Osteoblast (primary cell): ENCODE measurements at regions not wholly inside any gene's neighbourhood (a gene's known extent, or its start where the extent isn't known, plus 50 kb on each side); places are given as distances from the start of the nearest gene placed in this dataset.

Experiments used
- DNase-seq: peaks from one replicate; pipeline ENCODE4 v3.0.0; 2011; ENCODE audit warnings: low spot score, mixed read lengths; ENCODE audit not compliant: insufficient read length; ENCODE audit errors: missing footprints
- H2AFZ ChIP-seq: 2 replicates; pipeline ENCODE4 v1.6.0; 2011; ENCODE audit warnings: mild to moderate bottlenecking, low read length
- H3K27ac ChIP-seq: 2 replicates; pipeline ENCODE4 v1.5.1; 2011; ENCODE audit warnings: mild to moderate bottlenecking, low read depth, low read length, moderate library complexity
- H3K27me3 ChIP-seq: 2 replicates; pipeline ENCODE4 v1.6.0; 2012; ENCODE audit warnings: mild to moderate bottlenecking, control low read depth, inconsistent platforms, low read length, moderate library complexity; ENCODE audit not compliant: insufficient read depth
- H3K36me3 ChIP-seq: 2 replicates; pipeline ENCODE4 v1.5.1; 2011; ENCODE audit warnings: mild to moderate bottlenecking, low read length, control low read depth, moderate library complexity; ENCODE audit not compliant: insufficient read depth
- H3K4me1 ChIP-seq: 2 replicates; pipeline ENCODE4 v1.5.1; 2011; ENCODE audit warnings: mild to moderate bottlenecking, low read length, control low read depth, moderate library complexity; ENCODE audit not compliant: insufficient read depth
- H3K4me2 ChIP-seq: 2 replicates; pipeline ENCODE4 v1.6.0; 2011; ENCODE audit warnings: mild to moderate bottlenecking, low read length; ENCODE audit not compliant: insufficient read depth
- H3K4me3 ChIP-seq: fragments of 200-600 bp; sonication (generic); 3 replicates; pipeline ENCODE4 v1.5.1; 2012; ENCODE audit warnings: mild to moderate bottlenecking, low read length, inconsistent platforms; ENCODE audit not compliant: insufficient read depth
- H3K79me2 ChIP-seq: 2 replicates; pipeline ENCODE4 v1.6.0; 2012; ENCODE audit warnings: mild to moderate bottlenecking, low read length, control low read depth, inconsistent platforms; ENCODE audit not compliant: insufficient read depth
- H3K9me3 ChIP-seq: 2 replicates; pipeline ENCODE4 v1.5.1; 2011; ENCODE audit warnings: low read depth, low read length, control low read depth
- H4K20me1 ChIP-seq: 2 replicates; pipeline ENCODE4 v1.6.0; 2012; ENCODE audit warnings: mild to moderate bottlenecking, low read length, control low read depth; ENCODE audit not compliant: insufficient read depth
- TF ChIP-seq, protein P1 (sequence below): IDR thresholded peaks from 2 replicates; pipeline ENCODE4 v1.5.1; 2011; ENCODE audit warnings: mild to moderate bottlenecking, low read depth, low read length, moderate library complexity; ENCODE audit errors: extremely low read depth

- Histone ChIP-seq H3K36me3 (no peaks in the 10 kb centered on the region), H3K4me2 (no peak overlapping the region), H3K27me3 (no peaks in the 10 kb centered on the region), H3K4me3 (no peak overlapping the region), H4K20me1 (no peaks in the 10 kb centered on the region), H3K79me2 (no peaks in the 10 kb centered on the region), H3K27ac (no peak overlapping the region), H2AFZ (no peak overlapping the region), H3K9me3 (no peaks in the 10 kb centered on the region), H3K4me1 (no peaks in the 10 kb centered on the region)
- no peak for DNase-seq
- TF ChIP-seq, protein P1, sequence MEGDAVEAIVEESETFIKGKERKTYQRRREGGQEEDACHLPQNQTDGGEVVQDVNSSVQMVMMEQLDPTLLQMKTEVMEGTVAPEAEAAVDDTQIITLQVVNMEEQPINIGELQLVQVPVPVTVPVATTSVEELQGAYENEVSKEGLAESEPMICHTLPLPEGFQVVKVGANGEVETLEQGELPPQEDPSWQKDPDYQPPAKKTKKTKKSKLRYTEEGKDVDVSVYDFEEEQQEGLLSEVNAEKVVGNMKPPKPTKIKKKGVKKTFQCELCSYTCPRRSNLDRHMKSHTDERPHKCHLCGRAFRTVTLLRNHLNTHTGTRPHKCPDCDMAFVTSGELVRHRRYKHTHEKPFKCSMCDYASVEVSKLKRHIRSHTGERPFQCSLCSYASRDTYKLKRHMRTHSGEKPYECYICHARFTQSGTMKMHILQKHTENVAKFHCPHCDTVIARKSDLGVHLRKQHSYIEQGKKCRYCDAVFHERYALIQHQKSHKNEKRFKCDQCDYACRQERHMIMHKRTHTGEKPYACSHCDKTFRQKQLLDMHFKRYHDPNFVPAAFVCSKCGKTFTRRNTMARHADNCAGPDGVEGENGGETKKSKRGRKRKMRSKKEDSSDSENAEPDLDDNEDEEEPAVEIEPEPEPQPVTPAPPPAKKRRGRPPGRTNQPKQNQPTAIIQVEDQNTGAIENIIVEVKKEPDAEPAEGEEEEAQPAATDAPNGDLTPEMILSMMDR: no peak
These were observed 713.1 kb downstream of the CBLN2 start for GRCh38 chr18:71831039-71831438.

- Histone ChIP-seq H3K4me2 (no peak overlapping the region), H3K4me1 (no peaks in the 10 kb centered on the region), H3K36me3 (no peaks in the 10 kb centered on the region), H3K79me2 (no peaks in the 10 kb centered on the region), H2AFZ (no peak overlapping the region), H3K27me3 (no peaks in the 10 kb centered on the region), H4K20me1 (no peaks in the 10 kb centered on the region), H3K27ac (no peak overlapping the region), H3K4me3 (no peak overlapping the region), H3K9me3 (no peaks in the 10 kb centered on the region)
- no peak for DNase-seq
- TF ChIP-seq, protein P1: no peak
These were observed 716.8 kb downstream of the CBLN2 start for GRCh38 chr18:71827301-71827700.

GRCh38 chr18:71815305-71815704, 728.8 kb downstream of the CBLN2 start:
- H3K79me2 ChIP-seq: no peaks in the 10 kb centered on the region
- TF ChIP-seq, protein P1: no peak
- no peaks in the 10 kb centered on the region for H4K20me1 ChIP-seq
- H3K36me3 ChIP-seq: no peaks in the 10 kb centered on the region
- H3K4me2 ChIP-seq: no peak overlapping the region
- no peaks in the 10 kb centered on the region for H3K27me3 ChIP-seq
- no peak overlapping the region for H3K4me3 ChIP-seq
- H2AFZ ChIP-seq: no peak overlapping the region
- H3K9me3 ChIP-seq: no peaks in the 10 kb centered on the region
- no peak overlapping the region for H3K27ac ChIP-seq
- no peaks in the 10 kb centered on the region for H3K4me1 ChIP-seq
- DNase-seq: no peak

- no peaks in the 10 kb centered on the region for H4K20me1 ChIP-seq
- TF ChIP-seq, protein P1: no peak
- DNase-seq: no peak
- no peaks in the 10 kb centered on the region for H3K4me1 ChIP-seq
- no peak overlapping the region for H3K4me2 ChIP-seq
- no peak overlapping the region for H3K27ac ChIP-seq
- no peaks in the 10 kb centered on the region for H3K27me3 ChIP-seq
- no peak overlapping the region for H2AFZ ChIP-seq
- H3K9me3 ChIP-seq: no peaks in the 10 kb centered on the region
- no peaks in the 10 kb centered on the region for H3K36me3 ChIP-seq
- no peak overlapping the region for H3K4me3 ChIP-seq
- no peaks in the 10 kb centered on the region for H3K79me2 ChIP-seq
These were observed 734.4 kb downstream of the CBLN2 start for GRCh38 chr18:71809711-71810110.
